ENCODE measurements at regions not wholly inside any gene's neighbourhood (a gene's known extent, or its start where the extent isn't known, plus 50 kb on each side); places are given as distances from the start of the nearest gene placed in this dataset.

DNA sequence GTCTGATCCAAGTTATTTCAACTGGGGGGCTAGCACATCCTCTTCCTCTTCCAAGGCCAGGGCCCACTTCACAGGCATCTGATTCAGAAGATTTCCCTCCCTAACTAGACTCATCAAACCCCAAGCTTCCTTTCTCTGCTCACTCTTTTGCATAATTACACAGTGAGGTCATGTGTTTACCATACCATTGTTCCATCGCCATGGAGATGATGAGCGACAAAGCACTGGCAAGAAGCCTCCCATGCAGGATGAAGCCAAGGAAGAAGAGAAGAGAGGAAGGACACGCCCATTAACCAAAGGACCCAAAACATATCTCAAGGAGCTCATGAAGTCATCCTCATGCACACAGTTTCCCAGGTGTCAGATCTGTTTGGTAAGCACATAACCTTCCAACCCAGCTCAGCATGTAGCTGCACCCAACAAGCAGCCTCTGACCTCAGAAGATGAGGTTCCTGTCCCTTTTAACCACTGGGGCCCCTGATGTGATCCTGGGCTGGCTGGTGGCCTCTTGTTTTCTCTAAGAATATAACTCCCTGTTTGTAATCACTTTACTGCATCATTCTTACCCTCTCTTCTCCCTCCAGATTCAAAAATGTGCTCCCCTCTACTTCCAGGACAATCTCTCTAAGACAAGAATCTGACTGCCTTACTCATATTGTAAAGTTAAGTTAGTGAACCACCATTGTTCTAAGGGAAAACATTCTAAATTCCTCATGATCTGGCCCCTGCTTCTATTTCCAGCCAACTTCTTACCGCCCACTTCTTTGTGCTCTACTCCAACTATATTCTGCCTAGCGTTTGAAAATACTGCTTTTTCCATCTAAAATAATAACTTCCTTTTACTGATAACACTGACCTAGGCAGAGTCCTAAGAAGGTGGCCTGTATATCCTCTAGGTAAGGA, 190.1 kb downstream of the TTC32 start:
- no peak for DNase-seq

- DNase-seq: no peak
These were observed 191.6 kb downstream of the TTC32 start for GRCh38 chr2:19710230-19710629.

DNA sequence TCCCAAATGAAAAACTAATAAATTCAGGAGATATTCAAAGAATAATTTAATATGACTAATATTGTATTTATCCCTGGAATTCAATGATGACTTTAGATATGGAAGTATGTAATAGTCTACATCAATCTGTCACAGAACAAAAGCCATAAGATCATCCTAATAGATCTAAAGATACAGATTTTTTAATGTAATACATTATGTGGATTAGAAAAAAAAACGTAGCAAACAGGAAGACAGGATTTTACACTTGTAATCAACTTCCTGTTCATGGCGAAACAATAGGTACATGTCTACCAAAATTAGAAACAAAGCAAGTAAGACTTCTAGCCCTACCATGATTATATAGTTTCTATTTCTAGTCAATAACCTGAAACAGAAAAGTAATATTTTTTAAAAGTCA, 192.2 kb downstream of the TTC32 start:
- no peak for DNase-seq

DNA sequence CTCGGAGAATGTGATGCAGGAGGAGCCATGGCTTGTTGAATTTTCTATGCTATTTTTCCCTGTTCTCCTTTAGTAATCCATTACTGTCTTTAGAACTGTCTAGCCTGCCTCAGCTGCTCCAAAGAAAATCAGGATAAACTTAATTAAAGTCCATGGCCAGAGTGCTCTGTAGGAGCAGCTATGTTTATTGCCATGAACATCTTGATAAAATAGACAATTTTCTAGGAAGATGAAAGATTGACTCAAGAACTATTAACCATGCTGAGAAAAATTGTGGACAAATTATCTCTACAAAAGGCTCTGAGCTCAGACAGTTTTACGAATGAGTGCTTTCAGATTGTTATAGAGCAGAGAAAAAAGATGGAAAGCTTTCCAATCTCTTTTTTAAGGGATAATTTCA, 193.0 kb downstream of the TTC32 start:
- DNase-seq: no peak

DNA sequence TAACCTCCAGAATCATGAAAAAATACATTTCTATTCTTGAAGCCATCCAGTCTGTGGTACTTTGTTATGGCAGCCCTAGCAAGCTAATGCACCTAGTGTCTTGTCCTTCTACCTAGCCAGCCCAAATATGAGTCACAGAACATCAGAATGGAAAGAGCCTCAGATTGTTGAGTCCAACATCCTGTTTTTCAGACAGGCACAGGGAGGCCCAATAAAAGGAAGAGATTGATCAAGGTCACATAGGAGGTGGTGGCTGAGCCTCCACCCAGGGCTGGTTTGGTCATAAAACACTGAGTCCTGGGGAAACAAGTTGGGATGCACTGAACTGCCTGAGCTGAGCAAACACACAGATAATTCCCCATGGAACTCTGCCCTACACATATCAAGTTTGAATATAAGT, 195.5 kb downstream of the TTC32 start:
- no peak for DNase-seq

- DNase-seq: no peak
These were observed 199.5 kb downstream of the TTC32 start for GRCh38 chr2:19702267-19702666.

- DNase-seq: no peak
These were observed 200.8 kb downstream of the TTC32 start for GRCh38 chr2:19700861-19701585.

DNA sequence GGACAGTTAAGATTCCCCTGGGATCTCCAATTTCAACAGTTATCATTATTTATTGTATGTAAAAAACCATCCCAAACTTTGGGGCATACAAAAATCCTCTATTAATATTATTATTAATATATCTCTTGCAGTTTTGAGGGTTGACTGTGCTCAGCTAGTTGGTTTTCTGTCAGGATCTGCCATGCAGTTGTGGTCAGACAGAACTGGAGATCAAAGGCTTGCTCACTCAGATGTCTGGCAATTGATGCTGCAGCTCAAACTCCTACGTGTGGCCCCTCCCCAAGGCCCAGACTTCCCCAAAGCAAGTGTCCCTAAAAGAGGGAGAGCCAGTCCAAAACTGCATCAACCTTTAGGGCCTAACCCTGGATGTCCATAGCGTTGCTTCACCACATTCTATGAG, 204.7 kb downstream of the TTC32 start:
- DNase-seq: no peak

DNA sequence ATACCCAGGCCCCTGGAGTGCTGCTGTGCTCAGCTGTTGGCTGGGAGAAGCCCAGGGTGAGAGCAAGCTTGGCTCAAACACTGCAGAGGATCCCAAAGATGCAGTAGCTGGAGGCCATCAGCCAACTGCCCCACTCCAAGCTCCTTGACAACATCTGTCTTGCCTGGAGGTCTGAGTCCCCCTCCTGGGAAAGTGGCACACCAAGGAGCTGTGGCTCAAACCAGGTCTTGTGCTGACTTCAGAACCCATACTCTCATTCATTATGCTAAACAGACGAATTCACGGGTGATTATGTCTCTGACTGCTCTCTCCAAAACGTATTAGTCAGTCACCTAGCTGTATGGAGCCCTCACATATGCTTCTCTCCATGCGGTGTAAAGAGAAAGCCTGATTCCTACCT, 206.1 kb downstream of the TTC32 start:
- DNase-seq: no peak

GRCh38 chr2:19691892-19692291, 209.9 kb downstream of the TTC32 start:
- DNase-seq: no peak

- no peak for DNase-seq
These were observed 211.4 kb downstream of the TTC32 start for GRCh38 chr2:19690429-19690828.

- no peak for DNase-seq
These were observed 212.1 kb downstream of the TTC32 start for GRCh38 chr2:19689646-19690168.

GRCh38 chr2:19688059-19688458, 213.7 kb downstream of the TTC32 start:
- no peak for DNase-seq

DNA sequence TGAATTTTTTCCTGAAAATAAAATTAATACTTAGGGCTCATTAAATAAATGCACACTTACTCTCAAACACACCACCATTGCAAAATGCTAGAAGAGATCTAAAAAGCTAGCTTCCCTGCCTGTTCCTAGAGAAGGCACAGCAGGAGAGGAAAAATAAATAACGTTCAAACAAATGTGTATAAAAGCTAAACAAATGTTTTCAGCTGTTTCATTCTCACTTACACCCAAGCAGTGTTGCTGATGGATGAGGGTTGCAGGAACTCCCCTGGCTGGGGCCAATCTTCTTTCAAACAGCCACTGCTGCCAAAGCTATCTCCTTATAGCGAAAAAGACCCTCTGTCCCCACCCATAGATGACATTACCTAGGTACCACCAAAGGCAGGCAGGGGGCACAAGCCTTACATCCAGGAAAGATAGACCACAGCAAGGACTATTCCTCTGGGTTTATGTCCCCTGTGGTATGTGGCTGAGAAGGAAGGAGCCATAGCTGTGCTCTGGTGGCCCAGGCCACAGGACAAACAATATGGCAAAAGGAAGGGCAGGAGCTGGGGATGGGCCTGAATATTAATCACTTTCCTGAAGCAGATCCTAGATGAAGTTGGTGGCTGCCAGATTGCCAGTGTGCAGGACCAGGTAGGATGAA, 214.6 kb downstream of the TTC32 start:
- DNase-seq: no peak

- no peak for DNase-seq
These were observed 215.3 kb downstream of the TTC32 start for GRCh38 chr2:19686439-19686838.

DNA sequence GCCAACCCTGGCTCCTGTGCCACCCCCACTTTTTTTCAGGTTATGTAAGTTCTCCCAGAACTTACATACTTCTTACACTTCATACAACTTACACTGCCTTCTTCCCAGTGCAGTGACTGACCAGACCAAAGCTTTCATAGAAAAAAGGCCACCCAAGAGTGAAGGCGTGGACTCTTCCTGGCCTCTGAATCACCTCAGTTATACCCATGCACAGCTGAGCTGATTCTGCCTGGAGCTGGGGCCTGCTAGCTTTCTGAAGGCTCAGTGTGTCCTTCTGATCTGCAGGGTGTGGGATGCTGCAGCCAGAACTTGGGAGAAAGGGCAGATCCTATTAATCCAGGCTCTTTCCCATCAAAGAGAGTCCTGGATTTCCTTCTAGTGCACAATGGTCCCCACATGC, 216.1 kb downstream of the TTC32 start:
- DNase-seq: no peak

GRCh38 chr2:19684516-19684915, 217.3 kb downstream of the TTC32 start:
- no peak for DNase-seq

DNA sequence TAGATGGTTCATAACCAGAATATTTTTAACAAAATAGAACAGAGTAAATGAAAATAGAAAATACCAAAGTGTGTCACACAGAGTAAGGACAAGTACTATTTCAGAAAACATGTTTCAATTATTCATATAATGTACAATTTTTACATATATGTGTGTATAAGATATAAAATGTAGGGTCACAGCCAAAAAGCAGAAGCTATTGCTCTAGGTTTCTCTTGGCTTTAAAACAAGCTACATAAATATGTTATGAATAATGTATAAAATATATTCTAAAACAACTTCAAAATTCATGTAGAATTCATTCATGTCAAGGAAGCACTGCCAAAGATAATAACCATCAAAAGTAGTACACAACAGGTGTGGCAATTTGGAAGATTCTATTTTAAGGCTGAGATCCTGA, 218.2 kb downstream of the TTC32 start:
- DNase-seq: no peak

- DNase-seq: no peak
These were observed 219.3 kb downstream of the TTC32 start for GRCh38 chr2:19682493-19682892.

GRCh38 chr2:19677825-19678518, 223.8 kb downstream of the TTC32 start:
- no peak for DNase-seq

- DNase-seq: no peak
These were observed 224.5 kb downstream of the TTC32 start for GRCh38 chr2:19677215-19677777.

DNA sequence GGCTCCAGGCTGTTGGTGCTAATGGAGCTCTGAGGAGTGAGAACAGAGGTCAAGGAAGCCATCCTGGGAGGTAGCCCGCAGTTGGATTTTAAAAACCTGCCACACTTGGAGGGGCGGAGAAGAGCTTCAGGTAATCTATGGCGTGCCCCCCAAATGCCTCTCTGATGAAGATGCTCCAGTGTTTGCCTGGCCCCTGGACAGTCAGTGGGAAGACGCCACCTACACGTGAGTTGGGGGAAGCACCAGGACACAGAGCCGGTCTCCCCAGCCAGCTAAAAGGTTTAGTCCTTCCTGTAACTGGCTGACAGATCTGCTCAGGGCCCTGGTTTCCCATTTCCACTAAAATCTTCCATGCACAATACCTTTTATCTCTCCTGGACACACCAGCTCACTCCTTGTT, 225.0 kb downstream of the TTC32 start:
- DNase-seq: no peak

Measured in CD4-positive, alpha-beta T cell treated with Interferon gamma for 1 hour (primary cell).